ENCODE measurements at regions not wholly inside any gene's neighbourhood (a gene's known extent, or its start where the extent isn't known, plus 50 kb on each side); places are given as distances from the start of the nearest gene placed in this dataset.

GRCh38 chr7:51619880-51620279, 303.3 kb upstream of the COBL start:
- H3K27ac ChIP-seq = no peak overlapping the region
- no peaks in the 10 kb centered on the region for H3K27me3 ChIP-seq
- peaks cover 3 to 8% of the 10 kb centered on the region in 2 donors for H3K9me3 ChIP-seq
- TF ChIP-seq POLR2AphosphoS5 (IDR thresholded peaks at IDR 0.05) (no peak), POLR2A (IDR thresholded peaks at IDR 0.05) (no peak), CTCF (IDR thresholded peaks at IDR 0.05) (no peak)
- no peaks in the 10 kb centered on the region for H3K4me1 ChIP-seq
- no peak overlapping the region for H3K4me3 ChIP-seq
- no peaks in the 10 kb centered on the region for H3K36me3 ChIP-seq
- intact Hi-C loops (cut with DNase I; ENCODE audit: low total_unique reads) = loop anchor here (5.0 kb wide), 1 partner anchor 1208 kb away; no protein-coding TSS in a partner anchor
- DNase-seq (ENCODE audit: low spot score in 2 of 2) = no peak

- H3K36me3 ChIP-seq = no peaks in the 10 kb centered on the region
- intact Hi-C loops (cut with DNase I; ENCODE audit: low total_unique reads) = loop anchor here (5.0 kb wide), 1 partner anchor 1205 kb away; no protein-coding TSS in a partner anchor
- no peak for DNase-seq (ENCODE audit: low spot score in 2 of 2)
- H3K9me3 ChIP-seq = peaks cover 0 to 2% of the 10 kb centered on the region in 2 donors
- H3K27me3 ChIP-seq = no peaks in the 10 kb centered on the region
- H3K4me3 ChIP-seq = no peak overlapping the region
- no peak overlapping the region for H3K27ac ChIP-seq
- TF ChIP-seq POLR2A (IDR thresholded peaks at IDR 0.05) (no peak), CTCF (IDR thresholded peaks at IDR 0.05) (no peak), POLR2AphosphoS5 (IDR thresholded peaks at IDR 0.05) (no peak)
- no peaks in the 10 kb centered on the region for H3K4me1 ChIP-seq
These were observed 301.1 kb upstream of the COBL start for GRCh38 chr7:51617686-51618085.

- no peaks in the 10 kb centered on the region for H3K9me3 ChIP-seq
- no peaks in the 10 kb centered on the region for H3K4me1 ChIP-seq
- TF ChIP-seq POLR2AphosphoS5 (IDR thresholded peaks at IDR 0.05) (no peak), CTCF (IDR thresholded peaks at IDR 0.05) (no peak), POLR2A (IDR thresholded peaks at IDR 0.05) (no peak)
- H3K4me3 ChIP-seq = no peak overlapping the region
- intact Hi-C loops (cut with DNase I; ENCODE audit: low total_unique reads) = no loop called here
- no peak overlapping the region for H3K27ac ChIP-seq
- H3K36me3 ChIP-seq = no peaks in the 10 kb centered on the region
- no peak for DNase-seq (ENCODE audit: low spot score in 2 of 2)
- no peaks in the 10 kb centered on the region for H3K27me3 ChIP-seq
These were observed 297.3 kb upstream of the COBL start for GRCh38 chr7:51613911-51614357.

GRCh38 chr7:51611937-51612336, 295.3 kb upstream of the COBL start:
- no peak overlapping the region for H3K4me3 ChIP-seq
- H3K9me3 ChIP-seq = no peaks in the 10 kb centered on the region
- TF ChIP-seq POLR2A (IDR thresholded peaks at IDR 0.05) = no peak
- TF ChIP-seq CTCF (IDR thresholded peaks at IDR 0.05) = no peak
- TF ChIP-seq POLR2AphosphoS5 (IDR thresholded peaks at IDR 0.05) = no peak
- no peaks in the 10 kb centered on the region for H3K4me1 ChIP-seq
- no peak overlapping the region for H3K27ac ChIP-seq
- intact Hi-C loops (cut with DNase I; ENCODE audit: low total_unique reads) = no loop called here
- no peaks in the 10 kb centered on the region for H3K36me3 ChIP-seq
- no peaks in the 10 kb centered on the region for H3K27me3 ChIP-seq
- DNase-seq (ENCODE audit: low spot score in 2 of 2) = no peak

GRCh38 chr7:51607447-51607846, 290.8 kb upstream of the COBL start:
- Histone ChIP-seq H3K4me3 (no peak overlapping the region), H3K9me3 (no peaks in the 10 kb centered on the region), H3K4me1 (no peaks in the 10 kb centered on the region), H3K36me3 (no peaks in the 10 kb centered on the region), H3K27me3 (no peaks in the 10 kb centered on the region), H3K27ac (no peak overlapping the region)
- no peak for DNase-seq (ENCODE audit: low spot score in 2 of 2)
- TF ChIP-seq CTCF (IDR thresholded peaks at IDR 0.05) (no peak), POLR2A (IDR thresholded peaks at IDR 0.05) (no peak), POLR2AphosphoS5 (IDR thresholded peaks at IDR 0.05) (no peak)
- intact Hi-C loops (cut with DNase I; ENCODE audit: low total_unique reads) = no loop called here

Data from breast epithelium (tissue), 4 donors.